OCI-LY3 (cell line): ENCODE measurements at regions not wholly inside any gene's neighbourhood (a gene's known extent, or its start where the extent isn't known, plus 50 kb on each side); places are given as distances from the start of the nearest gene placed in this dataset.

Source experiments
- EZH2phosphoT487 ChIP-seq: fragments of 200-600 bp; shearing (Covaris generic); IDR thresholded peaks from 2 replicates; pipeline ENCODE4 v1.6.1; 2018; ENCODE audit warnings: antibody characterized with exemption, mixed run types, low read depth
- TF ChIP-seq, protein P1 (sequence below): fragments of 200-600, 300-600 bp; sonication (generic); IDR thresholded peaks from 2 replicates; pipeline ENCODE4 v1.5.1; 2014; ENCODE audit warnings: antibody characterized with exemption, low read length, low read depth

DNA sequence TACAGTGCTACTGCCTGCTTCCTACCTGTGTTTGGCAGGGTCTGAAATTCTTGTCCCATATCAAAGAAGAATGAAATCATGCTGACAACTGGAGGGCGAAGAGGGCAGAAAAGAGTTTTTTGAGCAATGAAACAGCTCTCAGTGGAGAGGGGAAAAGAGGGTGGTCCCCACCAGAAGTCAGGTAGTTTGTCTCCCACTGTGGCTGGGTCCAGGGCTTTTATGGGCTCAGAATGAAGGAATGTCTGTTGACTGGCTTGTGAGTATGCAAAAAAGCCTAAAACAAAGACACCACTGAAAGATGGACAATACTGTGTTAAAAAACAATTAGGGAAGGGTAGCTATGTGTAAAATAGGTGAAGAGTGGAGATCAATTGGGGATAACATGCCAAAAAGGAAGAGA is 115.0 kb downstream of the ADAM29 start:
- TF ChIP-seq, protein P1, sequence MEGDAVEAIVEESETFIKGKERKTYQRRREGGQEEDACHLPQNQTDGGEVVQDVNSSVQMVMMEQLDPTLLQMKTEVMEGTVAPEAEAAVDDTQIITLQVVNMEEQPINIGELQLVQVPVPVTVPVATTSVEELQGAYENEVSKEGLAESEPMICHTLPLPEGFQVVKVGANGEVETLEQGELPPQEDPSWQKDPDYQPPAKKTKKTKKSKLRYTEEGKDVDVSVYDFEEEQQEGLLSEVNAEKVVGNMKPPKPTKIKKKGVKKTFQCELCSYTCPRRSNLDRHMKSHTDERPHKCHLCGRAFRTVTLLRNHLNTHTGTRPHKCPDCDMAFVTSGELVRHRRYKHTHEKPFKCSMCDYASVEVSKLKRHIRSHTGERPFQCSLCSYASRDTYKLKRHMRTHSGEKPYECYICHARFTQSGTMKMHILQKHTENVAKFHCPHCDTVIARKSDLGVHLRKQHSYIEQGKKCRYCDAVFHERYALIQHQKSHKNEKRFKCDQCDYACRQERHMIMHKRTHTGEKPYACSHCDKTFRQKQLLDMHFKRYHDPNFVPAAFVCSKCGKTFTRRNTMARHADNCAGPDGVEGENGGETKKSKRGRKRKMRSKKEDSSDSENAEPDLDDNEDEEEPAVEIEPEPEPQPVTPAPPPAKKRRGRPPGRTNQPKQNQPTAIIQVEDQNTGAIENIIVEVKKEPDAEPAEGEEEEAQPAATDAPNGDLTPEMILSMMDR = no peak
- no peak for TF ChIP-seq EZH2phosphoT487
